Tibial nerve (tissue), 4 donors: ENCODE measurements at regions not wholly inside any gene's neighbourhood (a gene's known extent, or its start where the extent isn't known, plus 50 kb on each side); places are given as distances from the start of the nearest gene placed in this dataset.

Source experiments
- DNase-seq, 2 donors: peaks; one replicate each; pipeline ENCODE4 v3.0.0-alpha.2; 2019; ENCODE audit warnings: low spot score in 2 of 2
- H3K27ac ChIP-seq, 4 donors: fragments of 200-600 bp; sonication (generic) in 3 of 4; one replicate each; pipeline ENCODE4 v1.5.1; 2017 to 2019; ENCODE audit warnings: mild to moderate bottlenecking in 1 of 4
- H3K27me3 ChIP-seq, 2 donors: fragments of 200-600 bp; sonication (generic) in 1 of 2; one replicate each; pipeline versions ENCODE4 v1.5.1 to v1.6.0; 2017 to 2019
- H3K36me3 ChIP-seq, 3 donors: fragments of 200-600 bp; sonication (generic); one replicate each; pipeline ENCODE4 v1.5.1; 2018 to 2019
- H3K4me1 ChIP-seq, 4 donors: fragments of 200-600 bp; sonication (generic) in 3 of 4; one replicate each; pipeline ENCODE4 v1.5.1; 2017 to 2019
- H3K4me3 ChIP-seq, 4 donors: fragments of 200-600 bp; sonication (generic) in 3 of 4; one replicate each; pipeline ENCODE4 v1.5.1; 2017 to 2019; ENCODE audit warnings: mild to moderate bottlenecking in 1 of 4, moderate library complexity in 1 of 4
- H3K9me3 ChIP-seq, 4 donors: fragments of 200-600 bp; sonication (generic) in 3 of 4; one replicate each; pipeline ENCODE4 v1.5.1; 2017 to 2019
- EP300 ChIP-seq, 2 donors: sonication (generic); formaldehyde crosslinking; IDR thresholded peaks; one replicate each; pipeline ENCODE4 v1.6.1; 2017; ENCODE audit warnings: antibody characterized with exemption in 2 of 2, mild to moderate bottlenecking in 1 of 2
- POLR2A ChIP-seq, 2 donors: fragments of 450-650 bp; IDR thresholded peaks; one replicate each; pipeline ENCODE4 v1.6.1; 2017; ENCODE audit warnings: antibody characterized with exemption in 2 of 2, mild to moderate bottlenecking in 2 of 2, moderate library complexity in 2 of 2
- WGBS, 2 donors: methylation state at CpG; one replicate each; pipeline ENCODE4 v1.1.5; 2018; 5-methylcytosine and 5-hydroxymethylcytosine counted together
- TF ChIP-seq, protein P1 (sequence below), 5 experiments: fragments of 200-600 bp in 3 of 5; fragments of 450-650 bp in 2 of 5; sonication (generic) in 3 of 5; IDR thresholded peaks; one replicate each; pipeline ENCODE4 v1.5.1; 2016 to 2019; ENCODE audit warnings: antibody characterized with exemption in 5 of 5, mild to moderate bottlenecking in 3 of 5, moderate library complexity in 2 of 5

DNA sequence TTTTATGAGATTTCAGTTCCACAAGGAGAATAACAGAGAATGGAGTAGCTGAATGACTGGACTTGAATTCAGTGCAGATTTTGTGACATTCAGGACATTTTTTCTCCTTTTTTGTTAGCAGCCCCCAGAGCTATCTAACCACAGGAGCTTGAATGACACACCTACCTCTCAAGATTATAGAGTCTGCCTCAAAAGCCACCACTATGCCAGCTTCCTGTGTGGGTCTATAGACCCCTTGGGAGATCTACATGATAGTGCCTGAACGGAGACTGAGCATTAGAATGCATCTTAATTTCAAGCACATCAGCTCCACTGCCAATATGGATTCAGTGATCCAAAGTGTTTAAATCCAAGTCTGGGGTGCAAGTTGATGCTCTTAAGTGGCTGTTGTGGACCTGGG lies 74.4 kb upstream of the ZNF648 start:
- no peak for DNase-seq
- H3K4me3 ChIP-seq = no peak overlapping the region

DNA sequence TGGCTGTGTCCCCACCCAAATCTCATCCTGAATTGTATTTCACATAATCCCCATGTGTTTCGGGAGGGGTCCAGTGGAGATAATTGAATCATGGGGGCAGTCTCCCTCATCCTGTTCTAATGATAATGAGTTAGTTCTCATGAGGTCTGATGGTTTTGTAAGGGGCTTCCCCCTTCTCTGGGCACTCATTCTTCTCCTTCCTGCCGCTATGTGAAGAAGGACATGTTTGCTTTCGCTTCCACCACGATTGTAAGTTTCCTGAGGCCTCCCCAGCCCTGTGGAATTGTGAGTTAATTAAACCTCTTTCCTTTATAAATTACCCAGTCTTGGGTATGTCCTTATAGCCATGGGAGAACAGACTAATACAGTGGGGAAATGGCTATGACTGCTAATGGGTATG lies 72.7 kb upstream of the ZNF648 start:
- Histone ChIP-seq H3K4me1 (no peaks in the 10 kb centered on the region), H3K36me3 (no peaks in the 10 kb centered on the region), H3K4me3 (no peak overlapping the region), H3K27ac (no peak overlapping the region), H3K9me3 (peaks cover 0 to 12% (median 0%) of the 10 kb centered on the region in 4 donors), H3K27me3 (no peaks in the 10 kb centered on the region)
- DNase-seq = no peak
- WGBS, 2 donors = 89 to 96% methylated on average over 4 of the region's 4 CpGs
- TF ChIP-seq POLR2A (IDR thresholded peaks at IDR 0.05) = no peak
- TF ChIP-seq, protein P1, sequence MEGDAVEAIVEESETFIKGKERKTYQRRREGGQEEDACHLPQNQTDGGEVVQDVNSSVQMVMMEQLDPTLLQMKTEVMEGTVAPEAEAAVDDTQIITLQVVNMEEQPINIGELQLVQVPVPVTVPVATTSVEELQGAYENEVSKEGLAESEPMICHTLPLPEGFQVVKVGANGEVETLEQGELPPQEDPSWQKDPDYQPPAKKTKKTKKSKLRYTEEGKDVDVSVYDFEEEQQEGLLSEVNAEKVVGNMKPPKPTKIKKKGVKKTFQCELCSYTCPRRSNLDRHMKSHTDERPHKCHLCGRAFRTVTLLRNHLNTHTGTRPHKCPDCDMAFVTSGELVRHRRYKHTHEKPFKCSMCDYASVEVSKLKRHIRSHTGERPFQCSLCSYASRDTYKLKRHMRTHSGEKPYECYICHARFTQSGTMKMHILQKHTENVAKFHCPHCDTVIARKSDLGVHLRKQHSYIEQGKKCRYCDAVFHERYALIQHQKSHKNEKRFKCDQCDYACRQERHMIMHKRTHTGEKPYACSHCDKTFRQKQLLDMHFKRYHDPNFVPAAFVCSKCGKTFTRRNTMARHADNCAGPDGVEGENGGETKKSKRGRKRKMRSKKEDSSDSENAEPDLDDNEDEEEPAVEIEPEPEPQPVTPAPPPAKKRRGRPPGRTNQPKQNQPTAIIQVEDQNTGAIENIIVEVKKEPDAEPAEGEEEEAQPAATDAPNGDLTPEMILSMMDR (IDR thresholded peaks at IDR 0.05) = no peak

More for the DNA sequence above, 74.4 kb upstream of the ZNF648 start:
- Histone ChIP-seq H3K9me3 (peaks cover 0 to 12% (median 0%) of the 10 kb centered on the region in 4 donors), H3K36me3 (no peaks in the 10 kb centered on the region), H3K27me3 (no peaks in the 10 kb centered on the region), H3K4me1 (no peaks in the 10 kb centered on the region), H3K27ac (no peak overlapping the region)
- 82 to 92% methylated on average over 1 of the region's 1 CpG for WGBS, 2 donors
- TF ChIP-seq EP300 (IDR thresholded peaks at IDR 0.05) = no peak
- TF ChIP-seq, protein P1 (IDR thresholded peaks at IDR 0.05) = no peak
- TF ChIP-seq POLR2A (IDR thresholded peaks at IDR 0.05) = no peak

DNA sequence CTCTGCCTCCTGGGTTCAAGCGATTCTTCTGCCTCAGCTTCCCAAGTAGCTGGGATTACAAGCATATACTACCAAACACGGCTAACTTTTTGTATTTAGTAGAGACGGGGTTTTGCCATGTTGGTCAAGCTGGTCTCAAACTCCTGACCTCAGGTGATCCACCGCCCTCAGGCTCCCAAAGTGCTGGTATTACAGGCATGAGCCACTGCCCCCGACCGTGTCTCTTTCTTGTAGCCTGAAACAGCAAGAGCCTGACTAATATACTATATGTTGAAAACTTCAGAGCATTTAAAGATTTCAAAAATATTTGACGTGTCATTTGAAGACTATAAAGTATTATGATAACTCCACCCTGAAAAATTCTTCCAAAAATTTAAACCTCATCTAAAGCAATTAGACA lies 71.7 kb upstream of the ZNF648 start:
- 92 to 94% methylated on average over 7 of the region's 7 CpGs for WGBS, 2 donors
- Histone ChIP-seq H3K9me3 (peaks cover 0 to 12% (median 0%) of the 10 kb centered on the region in 4 donors), H3K36me3 (no peaks in the 10 kb centered on the region), H3K4me3 (no peak overlapping the region), H3K27me3 (no peaks in the 10 kb centered on the region), H3K27ac (no peak overlapping the region), H3K4me1 (no peaks in the 10 kb centered on the region)
- TF ChIP-seq, protein P1 (IDR thresholded peaks at IDR 0.05) = no peak
- TF ChIP-seq EP300 (IDR thresholded peaks at IDR 0.05) = no peak
- no peak for TF ChIP-seq POLR2A (IDR thresholded peaks at IDR 0.05)
- no peak for DNase-seq

DNA sequence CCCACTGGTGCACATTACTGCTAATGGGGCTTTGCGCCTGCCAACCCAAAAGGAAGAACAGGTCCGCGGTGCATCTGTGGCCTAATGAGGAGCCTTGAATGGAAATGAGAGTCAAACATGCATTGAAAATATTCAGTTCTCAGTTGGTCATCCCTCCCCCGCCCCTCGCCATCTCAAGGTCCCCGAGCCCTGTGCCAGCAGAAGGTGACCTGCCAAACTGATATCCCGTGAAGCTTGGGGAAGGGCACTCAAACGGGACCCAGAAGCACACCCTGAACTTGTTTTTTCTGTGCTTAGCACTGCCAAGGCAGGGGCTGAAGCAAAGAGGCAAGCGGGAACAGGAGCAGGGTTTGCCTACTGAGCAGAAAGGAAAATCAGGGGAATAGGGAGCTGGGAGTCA lies 67.9 kb upstream of the ZNF648 start:
- Histone ChIP-seq H3K36me3 (no peaks in the 10 kb centered on the region), H3K4me3 (no peak overlapping the region), H3K27ac (no peak overlapping the region), H3K9me3 (peaks cover 0 to 8% (median 0%) of the 10 kb centered on the region in 4 donors), H3K27me3 (no peaks in the 10 kb centered on the region), H3K4me1 (no peaks in the 10 kb centered on the region)
- 79 to 83% methylated on average over 9 of the region's 9 CpGs for WGBS, 2 donors
- TF ChIP-seq POLR2A (IDR thresholded peaks at IDR 0.05) (no peak), EP300 (IDR thresholded peaks at IDR 0.05) (no peak)
- TF ChIP-seq, protein P1 (IDR thresholded peaks at IDR 0.05) = no peak
- no peak for DNase-seq

DNA sequence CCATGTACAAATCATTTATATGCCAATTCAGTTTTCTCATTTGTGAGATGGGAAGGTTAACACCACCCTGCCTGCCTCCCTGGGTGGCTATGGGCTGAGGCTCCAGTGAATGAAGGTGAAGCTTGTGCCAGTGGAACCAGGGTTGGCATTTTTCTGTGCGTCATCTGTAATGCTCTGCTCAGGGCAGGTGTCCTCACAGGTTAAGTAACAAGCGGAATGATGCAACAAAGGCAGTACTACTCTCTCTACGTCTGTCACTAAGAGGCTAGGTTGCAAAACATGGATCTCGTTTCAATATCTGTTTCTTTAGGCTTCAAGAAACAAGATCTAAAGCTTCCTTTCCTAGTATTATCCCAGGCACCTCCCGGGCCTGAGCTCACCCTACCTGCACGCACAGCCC lies 67.0 kb upstream of the ZNF648 start:
- no peak for TF ChIP-seq EP300 (IDR thresholded peaks at IDR 0.05)
- Histone ChIP-seq H3K36me3 (no peaks in the 10 kb centered on the region), H3K27me3 (no peaks in the 10 kb centered on the region), H3K4me3 (no peak overlapping the region), H3K27ac (no peak overlapping the region), H3K9me3 (no peaks in the 10 kb centered on the region), H3K4me1 (no peaks in the 10 kb centered on the region)
- no peak for DNase-seq
- 87 to 94% methylated on average over 6 of the region's 6 CpGs for WGBS, 2 donors

DNA sequence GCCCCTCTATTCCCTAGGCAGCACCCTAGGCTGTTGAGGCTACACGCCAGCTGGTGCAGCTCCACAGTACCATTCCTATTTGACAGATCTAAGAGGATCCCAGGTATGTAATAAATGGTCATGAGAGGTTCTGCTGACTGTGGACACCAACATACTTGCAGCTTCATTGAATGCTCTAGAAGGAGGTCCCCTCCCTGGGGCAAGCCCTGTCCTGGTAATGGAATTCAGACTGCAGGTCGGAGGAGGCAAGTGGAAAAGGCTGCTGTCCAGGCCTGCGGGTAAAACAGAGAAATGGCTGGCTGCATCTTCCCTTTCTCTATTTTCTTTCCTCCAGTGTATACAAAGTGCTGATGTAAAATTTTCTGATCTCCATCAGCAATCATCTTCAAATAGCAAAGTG lies 66.1 kb upstream of the ZNF648 start:
- 85% methylated on average over 3 of the region's 3 CpGs for WGBS, 2 donors
- Histone ChIP-seq H3K27me3 (no peaks in the 10 kb centered on the region), H3K36me3 (no peaks in the 10 kb centered on the region), H3K4me3 (no peak overlapping the region), H3K4me1 (peaks cover 0 to 2% (median 0%) of the 10 kb centered on the region in 4 donors), H3K27ac (no peak overlapping the region), H3K9me3 (no peaks in the 10 kb centered on the region)
- DNase-seq = no peak
- TF ChIP-seq POLR2A (IDR thresholded peaks at IDR 0.05) = no peak
- no peak for TF ChIP-seq EP300 (IDR thresholded peaks at IDR 0.05)
- TF ChIP-seq, protein P1 (IDR thresholded peaks at IDR 0.05) = no peak
